Retinal pigment epithelial cell (primary cell): ENCODE measurements at regions not wholly inside any gene's neighbourhood (a gene's known extent, or its start where the extent isn't known, plus 50 kb on each side); places are given as distances from the start of the nearest gene placed in this dataset.
"Not testable (repeated sequence)": the region's sequence is repeated elsewhere in the genome, so short reads cannot be mapped to it uniquely, and the experiment has no call there.

Experiments
- DNase-seq: peaks from one replicate; pipeline ENCODE4 v3.0.0-alpha.2; 2010; ENCODE audit warnings: low read depth
- H3K4me3 ChIP-seq: 2 replicates; pipeline ENCODE4 v1.5.1; 2011; ENCODE audit warnings: mild to moderate bottlenecking, low read length, control low read depth, moderate library complexity
- TF ChIP-seq, protein P1 (sequence below): conservative IDR thresholded peaks from 2 replicates; pipeline ENCODE4 v1.5.1; 2011; ENCODE audit warnings: low read depth, low read length, control low read depth, inconsistent platforms

DNA sequence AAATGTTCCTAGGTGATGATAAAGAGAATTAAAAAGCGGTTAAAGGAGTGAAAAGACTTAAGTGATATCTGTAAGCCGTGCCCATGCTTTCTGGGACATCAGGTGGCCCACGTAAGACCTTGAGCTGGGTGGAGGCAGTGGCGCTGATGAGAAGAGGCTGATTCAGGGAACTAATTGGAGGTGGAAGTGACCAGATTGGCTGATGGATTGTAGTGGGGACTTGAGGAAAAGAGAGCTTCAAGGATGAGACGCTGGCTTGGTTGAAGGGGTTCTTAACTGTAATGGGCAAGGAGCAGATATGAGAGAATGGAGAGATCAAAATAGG is 69.1 kb upstream of the EP300 start:
- TF ChIP-seq, protein P1, sequence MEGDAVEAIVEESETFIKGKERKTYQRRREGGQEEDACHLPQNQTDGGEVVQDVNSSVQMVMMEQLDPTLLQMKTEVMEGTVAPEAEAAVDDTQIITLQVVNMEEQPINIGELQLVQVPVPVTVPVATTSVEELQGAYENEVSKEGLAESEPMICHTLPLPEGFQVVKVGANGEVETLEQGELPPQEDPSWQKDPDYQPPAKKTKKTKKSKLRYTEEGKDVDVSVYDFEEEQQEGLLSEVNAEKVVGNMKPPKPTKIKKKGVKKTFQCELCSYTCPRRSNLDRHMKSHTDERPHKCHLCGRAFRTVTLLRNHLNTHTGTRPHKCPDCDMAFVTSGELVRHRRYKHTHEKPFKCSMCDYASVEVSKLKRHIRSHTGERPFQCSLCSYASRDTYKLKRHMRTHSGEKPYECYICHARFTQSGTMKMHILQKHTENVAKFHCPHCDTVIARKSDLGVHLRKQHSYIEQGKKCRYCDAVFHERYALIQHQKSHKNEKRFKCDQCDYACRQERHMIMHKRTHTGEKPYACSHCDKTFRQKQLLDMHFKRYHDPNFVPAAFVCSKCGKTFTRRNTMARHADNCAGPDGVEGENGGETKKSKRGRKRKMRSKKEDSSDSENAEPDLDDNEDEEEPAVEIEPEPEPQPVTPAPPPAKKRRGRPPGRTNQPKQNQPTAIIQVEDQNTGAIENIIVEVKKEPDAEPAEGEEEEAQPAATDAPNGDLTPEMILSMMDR: no peak
- H3K4me3 ChIP-seq: no peak overlapping the region
- no peak for DNase-seq

DNA sequence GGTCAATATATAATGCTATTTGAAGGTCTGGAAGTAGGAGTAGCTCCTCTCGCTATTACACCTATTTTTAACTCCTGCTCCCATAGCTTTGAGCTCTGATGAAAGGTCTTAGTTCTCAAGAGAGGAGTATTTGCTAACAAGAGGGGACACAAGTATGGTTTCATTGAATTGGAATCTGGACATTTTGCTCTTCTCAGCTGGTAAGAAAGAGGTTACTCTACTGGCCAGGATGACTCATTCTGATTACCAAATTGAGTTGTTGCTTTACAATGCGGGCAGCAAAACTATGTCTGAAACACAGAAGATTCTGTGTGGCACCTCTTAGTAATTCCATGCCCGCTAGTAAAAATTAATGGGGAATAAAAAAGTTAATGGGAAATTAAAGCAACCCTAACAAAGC is 63.6 kb upstream of the EP300 start:
- TF ChIP-seq, protein P1: no peak
- DNase-seq: peak; percentile 56
- H3K4me3 ChIP-seq: no peak overlapping the region

- TF ChIP-seq, protein P1: no peak
- no peak overlapping the region for H3K4me3 ChIP-seq
- DNase-seq: no peak
These were observed 61.5 kb upstream of the EP300 start for GRCh38 chr22:41030891-41031290.

DNA sequence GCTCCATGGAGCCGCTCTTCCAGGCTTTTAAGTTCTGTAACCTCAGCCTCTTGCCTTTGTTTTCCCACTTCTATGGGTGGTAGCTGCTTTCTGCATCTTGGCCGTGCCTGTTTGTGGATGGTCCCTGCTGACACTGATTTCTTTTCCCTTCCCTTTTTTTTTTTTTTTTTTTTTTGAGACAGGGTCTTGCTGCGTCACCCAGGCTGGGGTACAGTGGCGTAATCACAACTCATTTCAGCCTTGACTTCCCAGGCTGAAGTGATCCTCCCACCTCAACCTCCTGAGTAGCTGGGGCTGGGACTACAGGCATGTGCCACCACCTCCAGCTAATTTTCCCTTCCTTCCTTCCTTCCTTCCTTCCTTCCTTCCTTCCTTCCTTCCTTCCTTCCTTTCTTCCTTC is 57.7 kb upstream of the EP300 start:
- DNase-seq: no peak
- H3K4me3 ChIP-seq: no peak overlapping the region
- TF ChIP-seq, protein P1: no peak

DNA sequence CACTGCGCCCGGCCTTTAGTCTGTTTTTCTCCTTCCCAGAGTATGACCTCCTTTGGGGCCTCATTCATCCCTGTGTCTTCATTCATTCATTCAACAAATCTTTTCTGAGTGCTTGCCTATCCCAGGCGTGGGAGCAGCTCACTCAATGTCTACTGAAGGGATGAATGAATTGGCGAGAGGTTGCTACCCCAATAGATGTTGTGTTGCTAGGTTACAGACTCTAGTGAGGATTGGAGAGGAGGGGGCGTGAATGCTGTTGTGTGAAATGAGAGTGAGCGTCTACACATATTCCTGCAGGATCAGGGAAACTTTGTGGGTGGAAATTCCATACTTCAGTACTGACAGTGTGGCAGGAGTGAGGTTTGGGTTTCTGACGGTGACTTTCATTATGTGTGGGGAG is 55.5 kb upstream of the EP300 start:
- no peak for DNase-seq
- TF ChIP-seq, protein P1: no peak
- H3K4me3 ChIP-seq: no peak overlapping the region

DNA sequence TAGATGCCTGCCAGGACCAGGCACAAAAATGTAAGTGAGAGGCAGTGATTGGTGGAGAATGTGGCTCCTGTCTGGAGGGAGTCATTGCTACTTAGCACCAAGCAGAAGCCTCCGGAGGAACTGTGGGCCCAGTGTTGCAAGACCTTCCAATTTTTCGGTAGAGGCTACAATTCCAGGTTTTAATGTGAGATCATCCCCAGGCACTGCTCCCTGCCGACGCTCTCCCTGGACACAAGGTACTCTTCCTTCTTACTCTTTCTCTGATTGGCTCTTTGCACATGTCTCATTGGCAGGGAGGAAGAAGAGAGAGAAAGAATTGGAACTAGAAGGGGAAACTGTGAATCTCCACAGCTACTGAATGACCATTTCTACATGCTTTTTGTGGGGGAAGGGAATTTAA is 53.7 kb upstream of the EP300 start:
- TF ChIP-seq, protein P1: no peak
- DNase-seq: no peak

DNA sequence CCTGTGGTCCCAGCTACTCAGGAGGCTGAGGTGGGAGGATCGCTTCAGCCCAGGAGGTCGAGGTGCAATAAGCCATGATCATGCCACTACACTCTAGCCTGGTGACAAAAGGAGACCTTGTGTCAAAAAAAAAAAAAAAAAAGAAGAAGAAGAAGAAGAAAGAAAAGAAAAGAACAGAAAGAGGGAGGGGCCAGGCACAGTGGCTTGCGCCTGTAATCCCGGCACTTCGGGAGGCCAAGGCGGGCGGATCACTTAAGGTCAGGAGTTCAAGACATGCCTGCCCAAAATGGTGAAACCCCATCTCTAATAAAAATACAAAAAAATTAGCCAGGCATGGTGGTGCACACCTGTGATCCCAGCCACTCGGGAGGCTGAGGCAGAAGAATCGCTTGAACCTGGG is 52.8 kb upstream of the EP300 start:
- DNase-seq, H3K4me3 ChIP-seq: not testable (repeated sequence)

More for the DNA sequence above, 53.7 kb upstream of the EP300 start:
- H3K4me3 ChIP-seq: no peak overlapping the region

- TF ChIP-seq, protein P1: no peak
- no peak overlapping the region for H3K4me3 ChIP-seq
- DNase-seq: no peak
These were observed 51.9 kb upstream of the EP300 start for GRCh38 chr22:41040483-41040882.
